AG10803 (cell line): ENCODE measurements at regions not wholly inside any gene's neighbourhood (a gene's known extent, or its start where the extent isn't known, plus 50 kb on each side); places are given as distances from the start of the nearest gene placed in this dataset.
"Not testable (repeated sequence)": the region's sequence is repeated elsewhere in the genome, so short reads cannot be mapped to it uniquely, and the experiment has no call there.

Experiments used
- DNase-seq: peaks from one replicate; pipeline ENCODE4 v3.0.0; 2010; ENCODE audit warnings: low read depth
- H3K4me3 ChIP-seq: 2 replicates; pipeline ENCODE4 v1.5.1; 2011; ENCODE audit warnings: mild to moderate bottlenecking, low read length, control low read depth
- CTCF ChIP-seq: conservative IDR thresholded peaks from 2 replicates; pipeline ENCODE4 v1.5.1; 2011; ENCODE audit warnings: mild to moderate bottlenecking, low read length, control low read depth, inconsistent platforms

GRCh38 chr2:8121022-8121825 lies 560.6 kb upstream of the ID2 start:
- no peak for TF ChIP-seq CTCF
- H3K4me3 ChIP-seq, result no peak overlapping the region
- DNase-seq, result peak; percentile 58

GRCh38 chr2:8121826-8122513 lies 559.9 kb upstream of the ID2 start:
- no peak for TF ChIP-seq CTCF
- H3K4me3 ChIP-seq, result no peak overlapping the region
- DNase-seq, result peak; percentile 65

DNA sequence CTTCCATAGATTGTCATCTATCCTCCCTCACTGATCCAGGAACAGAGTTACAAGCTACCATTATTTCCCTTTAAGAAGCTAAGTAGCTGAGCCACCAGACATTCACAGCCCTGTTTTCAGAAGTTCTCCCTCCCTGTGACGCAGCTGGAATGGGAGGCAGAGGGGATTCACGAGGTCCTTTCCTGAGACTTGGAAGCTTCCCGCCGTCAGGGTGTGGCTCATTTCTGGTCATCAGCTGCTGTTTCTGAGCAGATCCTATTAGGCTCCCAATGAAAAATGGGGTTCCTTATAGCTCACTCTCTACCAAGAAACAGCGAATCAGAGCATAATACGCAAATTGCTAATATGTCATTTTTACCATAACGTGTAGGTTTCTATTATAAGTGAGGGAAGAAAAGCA lies 559.3 kb upstream of the ID2 start:
- no peak overlapping the region for H3K4me3 ChIP-seq
- DNase-seq, result no peak
- no peak for TF ChIP-seq CTCF

- H3K4me3 ChIP-seq, result no peak overlapping the region
- no peak for DNase-seq
- no peak for TF ChIP-seq CTCF
Measured at GRCh38 chr2:8123464-8123863, 558.4 kb upstream of the ID2 start.

DNA sequence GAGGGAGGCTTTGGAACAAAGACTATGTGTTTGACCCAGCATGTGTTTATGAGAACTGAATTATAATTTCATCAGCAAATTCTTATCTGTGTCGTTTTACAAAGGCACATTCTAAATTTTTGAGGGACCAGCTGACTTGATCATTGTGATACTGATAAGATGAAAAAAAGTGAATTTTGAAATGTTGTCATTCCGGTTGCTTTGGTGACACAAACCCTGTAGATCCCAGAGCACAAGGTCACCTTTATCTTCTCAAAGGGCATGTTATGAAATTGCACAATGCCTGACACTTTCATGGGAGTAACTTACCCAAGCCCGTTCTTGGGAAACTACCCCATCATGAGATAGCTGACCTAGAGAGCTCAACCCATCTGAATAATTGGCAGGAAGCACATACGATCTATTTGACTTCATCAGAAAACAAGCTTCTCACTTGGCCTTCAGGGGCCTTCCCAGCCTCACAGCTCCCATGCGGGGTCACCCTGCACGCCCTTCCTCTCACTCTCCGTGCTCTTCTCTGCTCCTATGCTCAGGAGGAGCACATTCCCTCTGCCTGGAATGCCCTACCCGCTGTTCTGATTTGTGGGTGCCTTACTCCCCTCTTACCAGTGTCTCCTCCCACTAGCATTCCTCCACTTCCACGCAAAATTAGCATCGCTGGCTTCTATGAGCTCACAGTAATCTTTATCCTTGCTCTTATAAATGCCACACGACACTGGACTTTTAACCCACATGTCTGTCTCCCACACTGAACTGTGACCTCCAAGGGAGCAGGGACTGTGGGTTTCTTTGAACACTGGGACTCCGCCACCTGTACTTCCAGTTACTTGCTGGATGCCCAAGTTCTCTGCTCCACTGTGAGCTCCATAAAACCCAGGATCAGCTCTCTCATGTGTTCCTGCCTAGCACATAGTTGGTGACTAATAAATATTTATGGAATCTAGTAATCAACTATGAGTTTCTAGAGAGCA lies 555.8 kb upstream of the ID2 start:
- no peak for DNase-seq
- no peak overlapping the region for H3K4me3 ChIP-seq
- no peak for TF ChIP-seq CTCF

- DNase-seq, result no peak
- TF ChIP-seq CTCF, result no peak
- H3K4me3 ChIP-seq, result no peak overlapping the region
Measured at GRCh38 chr2:8126783-8127182, 555.1 kb upstream of the ID2 start.

DNA sequence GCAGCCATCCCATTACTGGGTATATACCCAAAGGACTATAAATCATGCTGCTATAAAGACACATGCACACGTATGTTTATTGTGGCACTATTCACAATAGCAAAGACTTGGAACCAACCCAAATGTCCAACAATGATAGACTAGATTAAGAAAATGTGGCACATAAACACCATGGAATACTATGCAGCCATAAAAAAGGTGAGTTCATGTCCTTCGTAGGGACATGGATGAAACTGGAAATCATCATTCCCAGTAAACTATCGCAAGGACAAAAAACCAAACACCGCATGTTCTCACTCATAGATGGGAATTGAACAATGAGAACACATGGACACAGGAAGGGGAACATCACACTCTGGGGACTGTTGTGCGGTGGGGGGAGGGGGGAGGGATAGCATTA lies 550.4 kb upstream of the ID2 start:
- not testable (repeated sequence) for DNase-seq, H3K4me3 ChIP-seq
